IPS-15b (cell line): ENCODE measurements at regions not wholly inside any gene's neighbourhood (a gene's known extent, or its start where the extent isn't known, plus 50 kb on each side); places are given as distances from the start of the nearest gene placed in this dataset.
"Not testable (repeated sequence)": the region's sequence is repeated elsewhere in the genome, so short reads cannot be mapped to it uniquely, and the experiment has no call there.

ENCODE experiments used
- H3K27me3 ChIP-seq: one replicate; pipeline ENCODE4 v1.6.1; 2013; ENCODE audit warnings: low read length; ENCODE audit not compliant: control insufficient read depth, insufficient read depth
- H3K36me3 ChIP-seq: one replicate; pipeline ENCODE4 v1.6.1; 2013; ENCODE audit warnings: low read length; ENCODE audit not compliant: control insufficient read depth, insufficient read depth
- H3K4me1 ChIP-seq: one replicate; pipeline ENCODE4 v1.6.1; 2013; ENCODE audit warnings: mild to moderate bottlenecking, low read length; ENCODE audit not compliant: control insufficient read depth, insufficient read depth
- H3K4me3 ChIP-seq: one replicate; pipeline ENCODE4 v1.5.1; 2013; ENCODE audit warnings: low read depth, low read length
- H3K9ac ChIP-seq: one replicate; pipeline ENCODE4 v1.6.1; 2013; ENCODE audit warnings: low read depth, mild to moderate bottlenecking, low read length
- H3K9me3 ChIP-seq: one replicate; pipeline ENCODE4 v1.6.1; 2013; ENCODE audit warnings: mild to moderate bottlenecking, low read length; ENCODE audit not compliant: control insufficient read depth, insufficient read depth

DNA sequence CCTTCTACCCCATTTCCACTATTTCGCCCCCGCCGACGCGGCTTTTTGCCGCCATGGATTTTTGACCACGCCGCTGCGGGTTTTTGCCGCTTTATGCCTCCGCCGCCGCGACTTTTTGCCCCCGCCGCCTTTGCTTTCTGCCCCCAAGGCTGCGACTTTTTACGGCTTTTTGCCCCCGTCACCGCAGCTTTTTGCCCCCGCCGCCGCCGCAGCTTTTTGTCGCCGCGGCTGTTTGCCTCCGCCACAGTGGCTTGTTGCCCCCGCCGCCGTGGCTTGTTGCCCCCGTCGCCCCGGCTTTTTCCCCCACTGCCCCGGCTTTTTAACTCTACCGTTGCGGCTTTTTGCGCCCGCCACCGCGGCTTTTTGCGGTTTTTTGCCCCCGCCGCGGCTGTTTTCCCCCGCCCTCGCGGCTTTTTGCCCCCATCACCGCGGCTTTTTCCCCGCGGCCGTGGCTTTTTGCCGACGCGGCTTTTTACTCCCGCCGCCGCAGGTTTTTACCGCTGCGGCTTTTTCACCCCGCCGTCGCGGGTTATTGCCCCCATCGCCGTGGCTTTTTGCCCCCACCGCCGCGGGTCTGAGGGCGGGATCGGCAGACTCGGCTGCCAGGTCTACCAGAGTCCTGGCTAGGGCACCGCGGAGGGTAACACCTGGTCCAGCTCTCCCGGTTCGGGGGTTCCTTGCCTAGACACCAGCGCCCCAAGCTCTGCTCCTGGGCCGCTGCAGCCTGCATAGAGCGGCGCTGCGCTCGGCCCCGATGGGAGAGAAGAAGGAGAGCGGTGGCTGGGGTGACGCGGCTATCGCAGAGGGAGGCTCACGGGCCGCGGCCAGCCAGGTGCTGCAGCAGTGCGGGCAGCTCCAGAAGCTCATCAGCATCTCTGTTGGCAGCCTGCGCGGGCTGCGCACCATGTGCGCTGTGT lies 562.7 kb upstream of the WSB1 start:
- Histone ChIP-seq H3K27me3 (no peaks in the 10 kb centered on the region), H3K4me3 (no peak overlapping the region), H3K9me3 (no peaks in the 10 kb centered on the region), H3K36me3 (no peaks in the 10 kb centered on the region), H3K4me1 (no peaks in the 10 kb centered on the region), H3K9ac (no peak overlapping the region)

GRCh38 chr17:26731926-26732325 lies 562.0 kb upstream of the WSB1 start:
- H3K4me3 ChIP-seq, H3K9ac ChIP-seq, H3K27me3 ChIP-seq, H3K9me3 ChIP-seq, H3K4me1 ChIP-seq, H3K36me3 ChIP-seq: not testable (repeated sequence)

GRCh38 chr17:26734775-26735174 lies 559.1 kb upstream of the WSB1 start:
- not testable (repeated sequence) for H3K9ac ChIP-seq, H3K4me3 ChIP-seq, H3K36me3 ChIP-seq, H3K4me1 ChIP-seq, H3K9me3 ChIP-seq, H3K27me3 ChIP-seq

DNA sequence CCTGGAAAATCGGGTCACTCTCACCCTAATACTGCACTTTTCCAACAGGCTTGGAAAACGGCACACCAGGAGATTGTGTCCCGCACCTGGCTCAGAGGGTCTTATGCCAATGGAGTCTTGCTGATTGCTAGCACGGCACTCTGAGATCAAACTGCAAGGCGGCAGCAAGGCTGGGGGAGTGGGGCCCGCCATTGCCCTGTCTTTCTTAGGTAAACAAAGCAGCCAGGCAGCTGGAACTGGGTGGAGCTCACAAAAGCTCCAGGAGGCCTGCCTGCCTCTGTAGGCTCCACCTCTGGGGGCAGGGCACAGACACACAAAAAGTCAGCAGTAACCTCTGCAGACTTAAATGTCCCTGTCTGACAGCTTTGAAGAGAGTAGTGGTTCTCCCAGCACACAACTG lies 557.9 kb upstream of the WSB1 start:
- H3K27me3 ChIP-seq, H3K4me1 ChIP-seq, H3K4me3 ChIP-seq, H3K36me3 ChIP-seq, H3K9ac ChIP-seq, H3K9me3 ChIP-seq: not testable (repeated sequence)

- no peaks in the 10 kb centered on the region for H3K36me3 ChIP-seq
- no peaks in the 10 kb centered on the region for H3K27me3 ChIP-seq
- H3K4me1 ChIP-seq = no peaks in the 10 kb centered on the region
- no peak overlapping the region for H3K9ac ChIP-seq
- peaks cover 4% of the 10 kb centered on the region for H3K9me3 ChIP-seq
- no peak overlapping the region for H3K4me3 ChIP-seq
Observed at GRCh38 chr17:26765860-26766709, 527.8 kb upstream of the WSB1 start.

DNA sequence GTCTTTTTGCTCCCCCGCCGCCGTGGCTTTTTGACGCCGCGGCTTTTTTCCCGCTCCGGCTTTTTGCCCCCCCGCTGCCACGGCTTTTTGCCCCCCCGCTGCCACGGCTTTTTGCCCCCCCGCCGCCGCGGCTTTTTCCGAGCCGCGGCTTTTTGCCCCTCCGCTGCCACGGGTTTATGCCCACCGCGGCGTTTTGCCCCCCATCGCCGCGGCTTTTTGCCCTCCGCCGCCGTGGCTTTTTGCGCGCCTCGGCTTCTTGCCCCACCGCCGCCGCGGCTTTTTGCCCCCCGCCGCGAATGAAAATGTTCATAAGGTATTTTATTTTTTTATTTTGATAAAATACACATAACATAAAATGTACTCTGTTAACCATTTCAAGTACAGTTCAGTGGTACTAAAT lies 527.2 kb upstream of the WSB1 start:
- peaks cover 4% of the 10 kb centered on the region for H3K9me3 ChIP-seq
- no peaks in the 10 kb centered on the region for H3K4me1 ChIP-seq
- no peak overlapping the region for H3K4me3 ChIP-seq
- H3K36me3 ChIP-seq = no peaks in the 10 kb centered on the region
- H3K27me3 ChIP-seq = no peaks in the 10 kb centered on the region
- no peak overlapping the region for H3K9ac ChIP-seq

DNA sequence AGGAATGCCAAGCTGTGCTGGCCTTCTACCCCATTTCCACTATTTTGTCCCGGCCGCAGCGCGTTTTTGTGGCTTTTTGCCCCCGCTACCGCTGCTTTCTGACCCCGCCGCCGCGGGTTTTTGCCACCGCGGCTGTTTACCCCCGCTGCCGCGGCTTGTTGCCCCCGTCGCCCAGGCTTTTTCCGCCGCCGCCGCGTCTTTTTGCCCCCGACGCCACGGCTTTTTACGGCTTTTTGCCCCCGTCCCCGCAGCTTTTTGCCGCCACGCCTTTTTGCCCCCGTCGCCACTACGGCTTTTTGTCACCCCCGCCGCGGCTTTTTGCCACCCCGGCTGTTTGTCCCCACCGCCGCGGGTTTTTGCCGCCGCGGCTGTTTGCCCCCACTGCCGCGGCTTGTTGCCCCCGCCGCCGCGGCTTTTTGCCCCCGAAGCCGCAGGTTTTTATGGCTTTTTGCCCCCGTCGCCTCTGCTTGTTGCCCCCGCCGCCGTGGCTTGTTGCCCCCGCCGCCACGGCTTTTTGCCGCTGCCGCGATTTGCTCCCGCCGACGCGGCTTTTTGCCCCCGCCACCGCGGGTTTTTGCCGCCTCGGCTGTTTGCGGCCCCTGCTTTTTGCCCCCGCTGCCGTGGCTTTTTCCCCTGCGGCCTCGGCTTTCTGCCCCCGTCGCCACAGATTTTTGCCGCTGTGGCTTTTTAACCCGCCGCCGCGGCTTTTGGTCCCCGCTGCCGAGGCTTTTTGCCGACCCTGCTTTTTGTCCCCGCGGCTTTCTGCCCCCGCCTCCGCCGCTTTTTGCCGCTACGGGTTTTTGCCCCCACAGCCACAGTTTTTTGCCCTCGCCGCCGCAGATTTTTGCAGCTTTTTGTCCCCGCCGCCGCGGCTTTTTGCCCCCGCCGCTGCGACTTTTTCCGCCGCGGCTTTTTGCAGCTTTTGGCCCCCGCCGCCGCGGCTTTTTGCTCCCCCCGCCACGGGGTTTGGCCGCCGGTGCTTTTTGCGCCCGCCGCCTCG lies 520.4 kb upstream of the WSB1 start:
- H3K9ac ChIP-seq = no peak overlapping the region
- no peaks in the 10 kb centered on the region for H3K9me3 ChIP-seq
- no peaks in the 10 kb centered on the region for H3K4me1 ChIP-seq
- no peaks in the 10 kb centered on the region for H3K27me3 ChIP-seq
- no peaks in the 10 kb centered on the region for H3K36me3 ChIP-seq
- no peak overlapping the region for H3K4me3 ChIP-seq

GRCh38 chr17:26774291-26775218 lies 519.4 kb upstream of the WSB1 start:
- Histone ChIP-seq H3K9ac (no peak overlapping the region), H3K27me3 (no peaks in the 10 kb centered on the region), H3K36me3 (no peaks in the 10 kb centered on the region), H3K4me1 (no peaks in the 10 kb centered on the region), H3K9me3 (no peaks in the 10 kb centered on the region), H3K4me3 (no peak overlapping the region)

GRCh38 chr17:26775219-26775822 lies 518.6 kb upstream of the WSB1 start:
- Histone ChIP-seq H3K36me3 (no peaks in the 10 kb centered on the region), H3K9me3 (no peaks in the 10 kb centered on the region), H3K9ac (no peak overlapping the region), H3K4me1 (no peaks in the 10 kb centered on the region), H3K27me3 (no peaks in the 10 kb centered on the region), H3K4me3 (no peak overlapping the region)

DNA sequence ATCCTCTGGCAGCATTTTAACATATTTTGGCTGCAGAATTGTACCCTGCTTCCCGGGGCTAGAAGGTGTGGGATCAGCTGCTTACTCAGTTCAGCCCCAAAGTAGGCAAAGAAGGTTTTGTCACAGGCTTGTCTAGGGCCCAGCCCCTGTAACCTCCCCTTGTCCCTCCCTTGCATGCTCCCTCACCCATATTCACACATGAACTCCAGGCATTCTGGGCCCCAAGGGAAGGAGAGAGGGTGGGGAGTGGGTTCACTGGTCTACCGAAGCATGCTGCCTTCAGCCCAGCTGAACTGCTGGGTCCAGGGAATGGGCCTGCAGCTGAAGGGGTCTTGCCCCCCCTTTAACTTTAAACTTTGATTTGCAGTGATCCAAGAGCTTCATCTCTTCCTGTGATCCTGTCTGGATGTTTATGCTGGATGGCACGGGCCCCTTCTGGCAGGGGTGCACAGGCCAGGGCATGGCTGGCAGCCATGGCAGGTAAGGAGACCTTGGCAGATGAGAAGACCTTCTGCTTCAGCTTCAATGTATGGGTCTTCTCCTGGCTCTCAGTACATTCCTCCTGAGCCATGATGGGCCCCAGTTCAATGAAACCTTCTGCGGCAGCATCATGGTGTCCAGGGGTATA lies 513.6 kb upstream of the WSB1 start:
- not testable (repeated sequence) for H3K9ac ChIP-seq, H3K4me3 ChIP-seq, H3K4me1 ChIP-seq, H3K27me3 ChIP-seq, H3K36me3 ChIP-seq
- peaks cover 26% of the 10 kb centered on the region for H3K9me3 ChIP-seq
